ENCODE measurements at regions not wholly inside any gene's neighbourhood (a gene's known extent, or its start where the extent isn't known, plus 50 kb on each side); places are given as distances from the start of the nearest gene placed in this dataset.

DNA sequence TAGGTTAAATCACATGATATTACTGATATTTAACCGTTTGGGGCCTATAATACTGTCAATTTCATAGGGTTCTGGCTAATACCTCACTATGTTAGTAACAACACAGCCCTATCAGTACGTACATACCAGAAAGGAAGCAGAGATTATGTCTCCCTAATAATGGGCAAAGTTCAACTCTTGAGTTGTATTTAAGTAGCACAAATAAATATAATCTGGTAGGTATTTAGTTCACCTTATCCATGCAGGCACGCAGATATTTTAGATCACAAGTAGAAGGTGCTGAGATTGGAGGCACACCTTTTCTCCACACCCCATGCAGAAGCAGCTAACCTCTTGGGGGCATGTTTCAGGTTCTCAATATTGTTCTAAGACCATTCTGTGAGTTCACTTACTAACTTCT, 118.9 kb downstream of the IRS1 start:
- no peak for DNase-seq (ENCODE audit: low read depth, low spot score)

GRCh38 chr2:226679389-226680065, 120.1 kb downstream of the IRS1 start:
- no peak for DNase-seq (ENCODE audit: low read depth, low spot score)

DNA sequence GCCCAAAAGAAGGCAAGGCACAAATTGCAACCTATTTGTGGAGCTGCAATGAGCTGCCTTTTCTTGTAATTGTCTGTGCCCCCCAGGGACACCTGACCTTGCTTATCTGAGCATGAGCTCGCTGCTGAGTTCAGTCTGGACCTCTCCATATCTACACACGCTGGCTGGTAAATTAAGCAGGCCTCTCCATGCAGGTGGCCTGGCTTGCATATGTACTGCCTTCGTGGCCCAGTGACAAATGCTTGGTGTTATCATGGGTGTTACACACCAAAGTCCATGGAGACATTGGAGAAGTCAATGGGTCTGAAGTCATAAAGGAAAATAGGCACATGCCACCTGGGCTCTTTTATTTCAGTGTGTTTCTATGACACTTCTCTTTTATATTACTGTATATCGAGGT, 121.2 kb downstream of the IRS1 start:
- no peak for DNase-seq (ENCODE audit: low read depth, low spot score)

DNA sequence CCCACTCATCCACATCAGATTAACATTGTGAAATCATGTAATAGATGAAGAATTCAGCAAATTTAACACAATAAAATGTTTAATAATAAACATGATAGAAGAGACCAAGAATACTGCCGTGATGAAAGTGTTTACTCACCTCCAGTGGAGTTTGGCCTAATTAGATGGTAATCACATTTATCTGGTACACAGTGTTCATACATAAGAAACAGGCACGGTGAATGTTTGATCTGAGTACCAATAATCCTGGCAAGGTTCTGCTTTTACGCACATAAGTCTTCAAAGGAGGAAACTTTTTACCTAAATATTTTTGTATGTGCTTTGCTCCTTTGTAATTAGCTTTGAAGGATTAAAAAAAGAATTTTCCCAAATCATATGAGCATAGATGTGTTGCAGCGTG, 122.5 kb downstream of the IRS1 start:
- no peak for DNase-seq (ENCODE audit: low read depth, low spot score)

GRCh38 chr2:226676618-226677017, 123.0 kb downstream of the IRS1 start:
- no peak for DNase-seq (ENCODE audit: low read depth, low spot score)

DNA sequence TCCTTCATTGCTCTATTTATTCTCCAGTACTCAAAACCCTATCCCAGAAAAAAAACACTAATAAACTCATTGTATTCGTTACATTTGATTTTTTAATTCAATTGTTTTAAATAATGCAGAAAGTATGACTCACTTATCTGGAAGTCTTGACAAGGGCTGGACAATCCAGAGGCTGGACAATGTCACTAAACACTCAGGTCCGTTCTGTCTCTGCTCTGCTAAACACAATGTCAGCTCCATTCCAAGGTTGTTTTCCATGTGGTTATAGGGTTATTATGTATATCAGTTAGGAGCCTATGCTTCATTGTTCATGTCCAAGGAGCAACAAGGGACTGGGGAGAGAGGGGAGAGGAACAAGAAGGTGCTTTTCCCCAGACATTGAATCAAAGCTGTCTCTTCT, 125.5 kb downstream of the IRS1 start:
- DNase-seq (ENCODE audit: low read depth, low spot score) = no peak

GRCh38 chr2:226673314-226673723, 126.3 kb downstream of the IRS1 start:
- DNase-seq (ENCODE audit: low read depth, low spot score) = no peak

GRCh38 chr2:226671141-226671676, 128.4 kb downstream of the IRS1 start:
- no peak for DNase-seq (ENCODE audit: low read depth, low spot score)

DNA sequence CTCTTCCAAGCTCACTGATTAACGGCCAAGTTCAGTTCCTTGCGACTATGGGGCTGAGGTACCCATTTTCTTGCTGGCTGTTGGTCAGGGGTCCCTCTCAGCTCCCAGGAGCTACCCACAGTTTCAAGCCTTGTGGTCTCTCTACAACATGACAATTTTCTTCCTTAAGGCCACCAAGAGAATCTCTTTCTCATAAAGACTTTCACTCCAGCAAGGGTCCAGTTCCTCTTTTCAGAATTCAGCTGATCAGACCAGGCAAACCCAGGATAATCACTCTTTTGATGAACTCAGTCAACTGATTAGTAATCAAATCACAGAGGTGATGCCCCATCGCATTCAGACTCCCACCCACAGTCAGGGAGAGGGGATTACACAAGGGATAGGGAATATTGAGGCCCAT, 129.7 kb downstream of the IRS1 start:
- no peak for DNase-seq (ENCODE audit: low read depth, low spot score)

DNA sequence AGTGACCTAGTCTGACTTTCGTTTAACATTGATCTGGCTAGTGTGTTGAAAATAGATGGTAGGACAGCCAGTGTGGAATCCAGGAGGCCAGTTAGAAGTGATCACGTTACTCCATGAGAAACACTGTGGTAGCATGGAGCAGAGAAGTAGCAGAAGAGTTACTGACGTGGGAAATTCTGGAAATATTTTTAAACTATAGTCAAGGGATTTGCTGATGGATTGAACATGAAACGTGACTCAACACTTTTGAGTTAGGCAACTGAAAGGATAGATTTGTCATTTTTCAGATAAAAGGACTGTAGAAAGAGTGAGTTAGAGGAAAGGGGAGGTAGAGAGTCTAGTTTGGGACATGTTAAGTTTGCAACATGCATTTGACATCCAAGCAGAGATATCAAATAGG, 130.4 kb downstream of the IRS1 start:
- DNase-seq (ENCODE audit: low read depth, low spot score) = no peak

GRCh38 chr2:226667736-226668135, 131.9 kb downstream of the IRS1 start:
- no peak for DNase-seq (ENCODE audit: low read depth, low spot score)

DNA sequence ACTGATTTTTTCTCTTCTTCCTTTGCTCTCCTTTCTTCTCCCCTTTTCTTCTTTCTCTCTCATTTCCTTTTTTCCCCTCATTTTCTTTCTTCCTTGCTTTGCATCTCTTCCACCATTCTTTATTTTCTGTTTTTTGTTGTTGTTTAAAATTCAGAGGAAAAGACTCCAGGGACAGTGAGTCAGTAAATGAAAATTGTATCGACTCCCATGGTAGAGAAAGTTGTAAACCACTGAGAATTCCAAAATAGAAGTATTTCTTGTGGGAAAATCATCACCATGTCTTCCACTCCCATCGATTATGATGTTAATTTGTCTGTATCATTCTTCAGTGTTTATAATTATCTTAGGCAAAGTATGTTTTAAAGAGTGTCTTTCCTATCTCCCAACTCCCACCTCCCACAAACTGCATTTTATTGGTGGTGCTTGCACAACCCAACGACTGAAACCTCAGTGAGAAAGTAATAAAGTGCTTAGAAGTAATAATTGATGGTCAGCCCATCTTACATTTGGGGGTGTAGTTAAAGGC, 134.3 kb downstream of the IRS1 start:
- no peak for DNase-seq (ENCODE audit: low read depth, low spot score)

DNA sequence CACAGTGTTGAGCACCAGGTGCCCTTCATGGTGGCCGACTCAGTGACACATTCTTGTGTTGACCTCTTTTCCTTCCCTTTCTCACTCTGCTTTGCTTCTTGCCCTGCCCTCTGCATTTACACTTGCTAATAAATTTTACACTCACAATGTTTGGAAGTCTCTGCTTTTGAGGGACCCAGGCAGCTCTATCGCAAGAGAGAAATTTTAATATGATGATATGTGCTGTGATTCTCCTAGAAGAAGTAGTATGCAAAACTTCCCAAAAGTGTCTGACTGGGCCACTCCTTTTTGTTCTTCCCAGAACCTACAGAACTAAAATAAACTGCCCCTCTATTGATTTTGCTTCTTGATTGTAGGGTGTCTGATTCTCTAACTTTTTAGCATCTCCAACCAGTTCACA, 135.0 kb downstream of the IRS1 start:
- DNase-seq (ENCODE audit: low read depth, low spot score) = no peak

- DNase-seq (ENCODE audit: low read depth, low spot score) = no peak
Measured at GRCh38 chr2:226664140-226664539, 135.5 kb downstream of the IRS1 start.

DNA sequence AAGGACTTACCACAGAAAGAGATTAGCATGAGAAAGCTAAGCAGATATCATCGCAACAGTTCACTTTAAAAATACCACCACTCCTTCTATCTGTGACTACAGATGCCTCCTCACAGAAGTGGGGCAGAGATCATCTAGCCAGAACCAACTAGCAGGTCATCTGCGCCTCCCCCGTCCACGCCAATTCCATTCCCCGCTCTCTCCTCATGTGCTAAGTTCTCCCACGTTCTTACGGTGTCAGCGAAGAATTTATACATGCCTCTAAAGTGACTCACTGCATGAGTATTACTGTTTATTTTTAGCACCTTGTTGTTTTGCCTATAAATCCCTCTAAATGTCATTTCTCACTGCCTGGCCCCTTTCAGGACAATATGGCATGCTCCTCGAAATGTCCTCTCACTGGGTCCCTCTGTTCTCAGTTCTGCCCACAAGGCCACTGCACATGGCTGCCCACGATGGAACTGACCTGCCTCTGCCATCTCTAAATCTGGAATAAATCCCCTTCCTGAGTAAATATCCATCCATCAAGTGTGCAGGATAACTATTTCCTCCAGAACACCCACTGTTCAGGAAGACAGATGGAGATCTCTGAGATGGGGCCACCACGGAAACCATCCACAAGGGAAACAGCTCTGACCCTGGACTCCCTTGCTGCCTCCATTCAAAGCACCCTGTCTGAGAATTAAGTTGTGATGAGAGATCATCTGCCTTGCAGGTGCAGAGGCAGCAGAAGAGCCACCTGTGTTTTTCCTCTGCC, 137.7 kb downstream of the IRS1 start:
- DNase-seq (ENCODE audit: low read depth, low spot score) = no peak

- no peak for DNase-seq (ENCODE audit: low read depth, low spot score)
Measured at GRCh38 chr2:226660526-226660925, 139.1 kb downstream of the IRS1 start.

GRCh38 chr2:226660124-226660523, 139.5 kb downstream of the IRS1 start:
- DNase-seq (ENCODE audit: low read depth, low spot score) = no peak

DNA sequence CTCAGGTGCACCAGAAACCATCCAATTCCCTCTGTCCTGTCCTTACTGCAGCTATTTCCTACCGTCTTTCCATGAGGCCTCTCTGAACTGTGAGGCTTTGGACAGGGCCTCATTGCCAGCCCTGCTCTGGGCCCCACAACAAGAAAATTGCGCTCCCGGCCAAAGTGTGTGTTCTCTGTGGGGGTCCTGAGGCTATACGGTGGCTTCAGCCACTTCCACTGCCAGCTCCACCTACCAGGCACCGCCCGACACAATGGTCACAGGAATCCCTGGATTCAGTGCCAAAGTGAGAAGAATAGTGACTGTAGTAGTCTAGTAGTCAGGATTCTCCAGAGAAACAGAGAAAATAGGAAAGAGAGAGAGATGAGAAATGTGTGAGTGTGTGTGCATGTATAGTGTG, 140.2 kb downstream of the IRS1 start:
- DNase-seq (ENCODE audit: low read depth, low spot score) = no peak

DNA sequence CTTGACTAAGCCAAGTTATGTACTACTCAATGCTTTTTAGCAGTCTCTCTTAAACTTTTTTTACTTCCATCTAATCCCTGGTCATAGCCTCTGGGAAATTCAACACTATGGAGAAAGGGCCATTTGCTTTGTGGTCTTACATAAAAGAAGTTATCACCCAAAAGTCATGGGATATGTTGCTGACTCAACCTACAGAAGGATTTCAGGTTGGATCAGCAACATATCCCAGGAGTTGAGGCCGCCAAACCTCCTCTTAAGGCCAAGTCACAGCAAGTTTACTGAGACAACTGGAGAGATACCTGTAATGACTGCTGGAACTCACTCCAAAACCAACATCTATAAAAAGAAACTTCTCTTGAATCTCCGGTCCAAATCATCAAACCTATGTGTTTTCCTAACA, 141.1 kb downstream of the IRS1 start:
- no peak for DNase-seq (ENCODE audit: low read depth, low spot score)

DNA sequence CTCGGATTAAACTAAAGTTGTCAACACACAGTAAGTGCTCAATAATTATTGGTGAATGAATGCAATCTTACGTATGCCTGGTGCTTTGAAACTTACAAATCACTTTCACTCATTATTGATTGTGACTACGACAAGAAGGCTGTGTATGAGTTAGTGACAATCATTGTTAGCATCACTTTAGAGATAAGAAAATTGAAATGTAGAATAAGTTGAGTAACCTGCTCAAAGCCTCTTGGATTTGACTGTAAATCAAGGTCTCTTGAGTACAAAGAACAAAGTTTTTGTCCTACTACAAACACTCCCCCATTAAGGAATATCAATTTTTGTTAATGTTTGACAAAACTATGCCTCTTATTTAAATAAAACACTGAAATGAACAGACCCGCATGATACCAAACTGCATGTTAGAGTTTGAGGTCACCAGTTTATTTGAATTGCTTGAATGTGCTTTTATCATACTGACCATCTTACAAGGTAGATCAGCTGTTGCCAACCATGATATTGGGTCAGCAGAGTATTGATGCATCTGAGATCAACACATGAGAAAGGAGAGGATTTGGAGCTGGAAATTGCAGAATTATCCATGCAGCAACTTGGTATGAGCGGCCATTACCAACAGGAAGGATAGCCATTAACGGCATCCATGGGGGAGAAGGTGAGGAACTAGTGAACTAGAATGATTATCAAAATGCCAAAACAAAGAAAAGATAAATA, 142.1 kb downstream of the IRS1 start:
- DNase-seq (ENCODE audit: low read depth, low spot score) = no peak

DNA sequence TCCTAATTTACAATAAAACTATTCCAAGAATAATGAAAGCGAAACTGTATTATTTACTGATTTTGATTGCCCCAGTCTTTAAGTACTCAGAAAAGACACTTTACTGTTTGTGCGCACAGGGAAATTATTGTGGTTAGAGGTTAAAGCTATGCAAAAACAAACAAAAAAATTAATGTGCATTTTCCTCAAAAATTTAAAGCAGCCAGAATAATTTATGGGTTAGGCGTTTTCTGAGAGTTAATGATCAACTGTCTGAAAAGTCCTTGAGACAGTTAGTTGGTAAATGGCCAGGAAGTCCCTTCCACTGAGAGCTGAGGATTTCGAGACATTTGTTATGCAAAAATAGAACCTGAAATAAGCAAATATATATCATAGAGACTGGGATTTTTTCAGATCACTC, 143.3 kb downstream of the IRS1 start:
- no peak for DNase-seq (ENCODE audit: low read depth, low spot score)

GRCh38 chr2:226655871-226656270, 143.7 kb downstream of the IRS1 start:
- DNase-seq (ENCODE audit: low read depth, low spot score) = no peak

Measured in iPS DF 19.7 (cell line).